ENCODE measurements at regions not wholly inside any gene's neighbourhood (a gene's known extent, or its start where the extent isn't known, plus 50 kb on each side); places are given as distances from the start of the nearest gene placed in this dataset.

- TF ChIP-seq NANOG (IDR thresholded peaks at IDR 0.05; ENCODE audit: borderline replicate concordance) (no peak), ZNF462 (CRISPR knock-in tag; IDR thresholded peaks at IDR 0.05) (no peak)
Measured at GRCh38 chr21:16956824-16957223, 556.0 kb upstream of the CXADR start (continued).

GRCh38 chr21:16965424-16965823, 547.4 kb upstream of the CXADR start:
- peaks cover 16% of the 10 kb centered on the region for H3K9me3 Mint-ChIP-seq
- peaks cover 13% of the 10 kb centered on the region; the same call in 2 of the 3 replicates for H3K36me3 Mint-ChIP-seq (ENCODE audit: low read depth)
- no peaks in the 10 kb centered on the region for H3K4me1 Mint-ChIP-seq
- H3K4me2 ChIP-seq: no peak overlapping the region
- H3K27me3 Mint-ChIP-seq (ENCODE audit: insufficient read depth, low read depth, poor library complexity): no peaks in the 10 kb centered on the region
- H3F3A ChIP-seq (replicated peaks; ENCODE audit: low read depth): no peaks in the 10 kb centered on the region
- H3K4me3 ChIP-seq: no peak overlapping the region
- ATAC-seq: no peak
- H3K27ac ChIP-seq (ENCODE audit: low read depth): no peak overlapping the region
- no peaks in the 10 kb centered on the region for H3K27me3 ChIP-seq (ENCODE audit: insufficient read depth)
- DNase-seq (ENCODE audit: low spot score): no peak
- H3K79me2 ChIP-seq (replicated peaks; ENCODE audit: insufficient read depth): no peaks in the 10 kb centered on the region
- no peak overlapping the region for H2AFZ ChIP-seq
- no peaks in the 10 kb centered on the region for H3K9me2 ChIP-seq (ENCODE audit: insufficient read depth)
- H3K36me3 ChIP-seq (ENCODE audit: insufficient read depth): no peaks in the 10 kb centered on the region
- TF ChIP-seq STAT1 (IDR thresholded peaks at IDR 0.05; ENCODE audit: unreplicated experiment) (no peak), ZNF462 (CRISPR knock-in tag; IDR thresholded peaks at IDR 0.05) (no peak)
- H4K20me1 ChIP-seq (replicated peaks; ENCODE audit: insufficient read depth): no peaks in the 10 kb centered on the region
- no peaks in the 10 kb centered on the region for H3K4me1 ChIP-seq (ENCODE audit: insufficient read depth)
- no peak overlapping the region for H3K4me3 Mint-ChIP-seq
- H3K27ac Mint-ChIP-seq: no peak overlapping the region

Measured in GM23338 (cell line).